K562 (cell line): ENCODE measurements at regions not wholly inside any gene's neighbourhood (a gene's known extent, or its start where the extent isn't known, plus 50 kb on each side); places are given as distances from the start of the nearest gene placed in this dataset.

ENCODE experiments used
- ATAC-seq: fragments of 200-7000 bp; cut with Tn5 transposase; 3 replicates; pipeline ENCODE4 v1.9.1; 2020; ENCODE audit warnings: moderate library complexity
- BruUV-seq: library from RNA; stranded (reverse); fragments of 400-500 nt; replicated peaks from 2 replicates; lab custom pipeline; 2021; lab: Mats Ljungman, UMichigan
- CTCF ChIA-PET: fragments of 300-600 bp; formaldehyde crosslinking; extraction: SDS; loops from one replicate; lab custom pipeline; 2021; ENCODE audit warnings: low intra/inter-chr PET ratio; lab: Yijun Ruan, JAX
- POLR2A ChIA-PET: fragments of 300-600, 350-650 bp; sonication (Branson Sonifier 250); formaldehyde crosslinking; extraction: SDS; loops from one replicate; lab custom pipeline; 2021; ENCODE audit warnings: antibody characterized with exemption, inconsistent platforms; lab: Yijun Ruan, JAX
- DNase-seq, 4 experiments: peaks; one replicate each; pipeline versions ENCODE4 v3.0.0 to v3.0.0-alpha.2; 2011 to 2018; ENCODE audit warnings: low spot score in 3 of 4, mixed read lengths in 3 of 4; ENCODE audit errors: extremely low read depth in 1 of 4
- FAIRE-seq: peaks from 2 replicates; lab custom pipeline; 2011; peaks lifted over from hg19 to GRCh38; lab: Jason Lieb, UNC
- H2AFZ ChIP-seq: 2 replicates; pipeline ENCODE4 v1.6.0; 2011; ENCODE audit warnings: low read depth, low read length, control low read depth, inconsistent platforms
- H3K27ac ChIP-seq: fragments of 200-600 bp; 3 replicates; pipeline ENCODE4 v1.8.0; 2011; ENCODE audit warnings: low read depth, mild to moderate bottlenecking, control low read depth, inconsistent platforms, low read length, moderate library complexity, mixed read lengths; ENCODE audit errors: extremely low read depth
- H3K27me3 ChIP-seq, 2 experiments: fragments of 300-600 bp in 1 of 2; 2 replicates in 1 of 2; 3 replicates in 1 of 2; pipeline versions ENCODE4 v1.6.0 to v1.8.0; 2011; ENCODE audit warnings: inconsistent platforms in 2 of 2, low read length in 2 of 2, mild to moderate bottlenecking in 1 of 2, mixed read lengths in 1 of 2, moderate library complexity in 1 of 2; ENCODE audit not compliant: control insufficient read depth in 2 of 2, insufficient read depth in 2 of 2
- H3K36me3 ChIP-seq: fragments of 300-600 bp; 3 replicates; pipeline ENCODE4 v1.8.0; 2011; ENCODE audit warnings: mild to moderate bottlenecking, low read length, inconsistent platforms; ENCODE audit not compliant: control insufficient read depth, insufficient read depth
- H3K4me1 ChIP-seq, 2 experiments: fragments of 200-600 bp in 1 of 2; replicated peaks in 1 of 2; 2 replicates in 1 of 2; 3 replicates in 1 of 2; pipeline versions ENCODE4 v1.5.1 to v1.8.0; 2011; ENCODE audit warnings: inconsistent platforms in 2 of 2, low read length in 2 of 2, mild to moderate bottlenecking in 1 of 2, mixed read lengths in 1 of 2, moderate library complexity in 1 of 2; ENCODE audit not compliant: control insufficient read depth in 2 of 2, insufficient read depth in 2 of 2
- H3K4me2 ChIP-seq: 2 replicates; pipeline ENCODE4 v1.6.1; 2011; ENCODE audit warnings: low read length, control low read depth, inconsistent platforms, mixed read lengths; ENCODE audit not compliant: insufficient read depth
- H3K4me3 ChIP-seq: fragments of 200-600 bp; sonication (generic), shearing (Covaris generic); 2 replicates; pipeline ENCODE4 v1.5.1; 2016; ENCODE audit warnings: control low read depth, inconsistent platforms
- H3K79me2 ChIP-seq: fragments of 200-600 bp; 3 replicates; pipeline ENCODE4 v1.8.0; 2011; ENCODE audit warnings: low read length, inconsistent platforms; ENCODE audit not compliant: control insufficient read depth, insufficient read depth
- H3K9ac ChIP-seq, 2 experiments: 2 replicates each; pipeline versions ENCODE4 v1.6.0 to v1.6.1; 2011; ENCODE audit warnings: low read depth in 2 of 2, low read length in 2 of 2, control low read depth in 1 of 2, inconsistent platforms in 1 of 2, mild to moderate bottlenecking in 1 of 2, mixed read lengths in 1 of 2; ENCODE audit not compliant: insufficient read depth in 1 of 2
- H3K9me1 ChIP-seq: one replicate; pipeline ENCODE4 v1.6.0; 2011; ENCODE audit warnings: inconsistent platforms, mild to moderate bottlenecking, low read length, moderate library complexity; ENCODE audit not compliant: control insufficient read depth, insufficient read depth
- H3K9me3 ChIP-seq: replicated peaks from 2 replicates; pipeline ENCODE4 v1.5.1; 2011; ENCODE audit warnings: low read depth, low read length, inconsistent platforms; ENCODE audit not compliant: control insufficient read depth, insufficient read depth
- H4K20me1 ChIP-seq: replicated peaks from 2 replicates; pipeline ENCODE4 v1.6.1; 2011; ENCODE audit warnings: low read length, inconsistent platforms, mixed read lengths; ENCODE audit not compliant: control insufficient read depth, insufficient read depth
- CGGBP1 ChIP-seq: fragments of 250-450 bp; sonication (Bioruptor Pico); IDR thresholded peaks from 2 replicates; pipeline ENCODE4 v1.9.0; 2021; ENCODE audit warnings: mild to moderate bottlenecking
- FOXO4 ChIP-seq: fragments of 450-650 bp; formaldehyde crosslinking; IDR thresholded peaks from 2 replicates; pipeline ENCODE4 v1.4.0; 2020; ENCODE audit warnings: mild to moderate bottlenecking, moderate library complexity
- JUND ChIP-seq, 2 experiments: IDR thresholded peaks; 2 replicates in 1 of 2; 3 replicates in 1 of 2; pipeline ENCODE4 v1.6.1; 2011; ENCODE audit warnings: borderline replicate concordance in 2 of 2, low read depth in 2 of 2, low read length in 2 of 2, improper control_type of control experiment in 1 of 2, missing biosample characterization in 1 of 2, missing genetic modification characterization in 1 of 2, missing genetic modification reagents in 1 of 2
- MBD1 ChIP-seq: fragments of 250-450 bp; sonication (Bioruptor Pico); IDR thresholded peaks from 2 replicates; pipeline ENCODE4 v1.8.0; 2022; ENCODE audit warnings: inconsistent platforms
- MED1 ChIP-seq: sonication (generic); formaldehyde crosslinking; IDR thresholded peaks from 2 replicates; pipeline ENCODE4 v1.8.1; 2023; ENCODE audit warnings: missing genetic modification reagents, borderline replicate concordance
- NRF1 ChIP-seq, 2 experiments: fragments of 450-650 bp; IDR thresholded peaks in 1 of 2; conservative IDR thresholded peaks in 1 of 2; 2 replicates each; pipeline ENCODE4 v1.6.1; 2014; ENCODE audit warnings: mild to moderate bottlenecking in 2 of 2
- POLR3A ChIP-seq: IDR thresholded peaks from 2 replicates; pipeline ENCODE4 v1.6.1; 2011; ENCODE audit warnings: borderline replicate concordance, mild to moderate bottlenecking, moderate library complexity; ENCODE audit not compliant: insufficient read length, insufficient read depth; ENCODE audit errors: extremely low read depth
- RBBP5 ChIP-seq: fragments of 200-600 bp; sonication (generic); IDR thresholded peaks from 2 replicates; pipeline ENCODE4 v1.6.1; 2012; ENCODE audit warnings: borderline replicate concordance, mild to moderate bottlenecking, low read length, control low read depth, inconsistent platforms; ENCODE audit not compliant: insufficient read depth, poor library complexity, severe bottlenecking
- SAFB2 ChIP-seq: fragments of 200-400 bp; formaldehyde crosslinking; IDR thresholded peaks from 2 replicates; pipeline ENCODE4 v1.6.1; 2018; ENCODE audit warnings: borderline replicate concordance, low read length, low read depth, moderate library complexity; ENCODE audit not compliant: severe bottlenecking
- ZFP1 ChIP-seq: fragments of 450-650 bp; formaldehyde crosslinking; IDR thresholded peaks from 2 replicates; pipeline ENCODE4 v1.4.0; 2020; ENCODE audit warnings: mild to moderate bottlenecking, mixed read lengths
- ZNF3 ChIP-seq: fragments of 250-450 bp; sonication (Bioruptor Pico); IDR thresholded peaks from 2 replicates; pipeline ENCODE4 v1.5.0; 2021; ENCODE audit warnings: mild to moderate bottlenecking, moderate library complexity
- ZNF717 ChIP-seq: fragments of 250-450 bp; sonication (Bioruptor Pico); IDR thresholded peaks from 2 replicates; pipeline ENCODE4 v1.5.0; 2021
- WGBS: fragments of 100-300 bp; shearing (Covaris generic); methylation state at CpG from one replicate; pipeline ENCODE4 v1.1.6; 2016; ENCODE audit warnings: low coverage, mixed read lengths; ENCODE audit not compliant: insufficient coverage; ENCODE audit errors: missing lambda C conversion rate; 5-methylcytosine and 5-hydroxymethylcytosine counted together
- in situ Hi-C: fragments of 300-500 bp; cut with MboI; formaldehyde crosslinking; loops from 4 replicates; pipeline ENCODE4 v1.15.0; 2018; ENCODE audit warnings: inconsistent platforms, mixed read lengths
- intact Hi-C: fragments of 100-400 bp; cut with micrococcal nuclease; formaldehyde crosslinking; loops from 2 replicates; pipeline ENCODE4 v1.14.2; 2022

GRCh38 chr7:12865593-12865992 is 178.2 kb downstream of the ARL4A start:
- Histone ChIP-seq H2AFZ (peak overlapping the region; percentile 10; the same call in 1 of the 2 replicates), H3K9ac (no peak overlapping the region), H3K79me2 (no peaks in the 10 kb centered on the region), H3K9me3 (no peaks in the 10 kb centered on the region), H3K4me1 (peaks cover 0 to 7% of the 10 kb centered on the region in 2 experiments; a peak in 2 of 5 replicates), H4K20me1 (no peaks in the 10 kb centered on the region), H3K27me3 (no peaks in the 10 kb centered on the region), H3K9me1 (no peaks in the 10 kb centered on the region), H3K36me3 (no peaks in the 10 kb centered on the region), H3K4me2 (no peak overlapping the region), H3K4me3 (no peak overlapping the region), H3K27ac (no peak overlapping the region)
- intact Hi-C loops = no loop called here
- ChIA-PET POLR2A (interaction anchor here (1.1 kb wide), 1 partner anchor 17 kb away, joined by 3 read pairs; no protein-coding TSS in a partner anchor), CTCF (no interaction called here)
- FAIRE-seq = no peak
- BruUV-seq = no TSS peak
- in situ Hi-C loops = no loop called here
- 88% methylated on average over 2 of the region's 2 CpGs for WGBS
- no peak for DNase-seq
- ATAC-seq = no peak; the same call in 2 of the 3 replicates
- no peak for TF ChIP-seq RBBP5
- TF ChIP-seq NRF1 (conservative IDR thresholded peaks at IDR 0.05 in 1 of 2, IDR thresholded peaks at IDR 0.05 in 1 of 2) = no peak
- TF ChIP-seq SAFB2 = no peak
- no peak for TF ChIP-seq JUND (IDR thresholded peaks at IDR 0.05; ENCODE audit: borderline replicate concordance, low read depth, low read length)
- no peak for TF ChIP-seq JUND (tag; IDR thresholded peaks at IDR 0.05; ENCODE audit: borderline replicate concordance, low read depth, low read length)
- no peak for TF ChIP-seq ZNF3 (CRISPR knock-in tag)
- no peak for TF ChIP-seq ZNF717 (CRISPR knock-in tag)
- no peak for TF ChIP-seq CGGBP1 (CRISPR knock-in tag)
- TF ChIP-seq ZFP1 (CRISPR knock-in tag) = no peak
- no peak for TF ChIP-seq FOXO4
- TF ChIP-seq MED1 (CRISPR knock-in tag) = no peak
- no peak for TF ChIP-seq MBD1 (CRISPR knock-in tag)
- TF ChIP-seq POLR3A = no peak
